ENCODE measurements at regions not wholly inside any gene's neighbourhood (a gene's known extent, or its start where the extent isn't known, plus 50 kb on each side); places are given as distances from the start of the nearest gene placed in this dataset.

DNA sequence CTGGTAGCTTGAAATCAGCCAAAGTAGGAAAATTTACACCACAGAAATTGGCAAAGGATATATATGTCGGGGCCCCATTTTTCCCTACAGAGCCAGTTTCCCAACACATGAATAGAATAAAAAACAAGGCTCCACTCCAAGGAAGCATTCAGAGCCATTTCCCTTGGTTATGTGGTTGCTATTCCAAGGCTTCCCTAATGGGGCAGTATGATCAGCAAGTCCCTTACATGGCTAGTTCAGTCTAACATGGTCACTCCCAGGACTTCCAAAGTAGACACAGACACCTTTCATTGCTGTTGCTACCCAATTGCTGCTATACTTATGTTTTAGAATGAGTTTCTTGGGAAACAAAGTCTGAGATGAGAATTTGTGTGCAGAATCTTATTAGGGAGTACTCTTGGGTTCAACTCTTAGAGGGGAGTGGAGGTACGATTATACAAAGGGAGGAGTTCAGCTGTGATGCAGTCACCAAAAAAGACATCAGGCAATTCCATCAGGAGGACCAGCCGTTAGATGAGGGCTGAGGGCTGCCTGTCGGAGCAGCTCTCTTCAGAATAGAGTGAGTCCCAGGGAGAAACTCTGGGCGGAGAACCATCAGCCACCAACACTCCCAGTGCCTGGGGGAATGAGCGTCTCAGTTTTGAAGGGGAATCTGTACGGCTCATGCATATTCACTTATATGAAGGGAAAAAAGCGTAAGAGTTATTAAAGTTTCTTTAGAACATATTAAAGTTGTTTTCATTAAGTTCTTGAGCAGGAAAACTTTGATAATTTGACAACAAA lies 92.9 kb downstream of the C21orf91 start:
- Histone ChIP-seq H3K9me3 (ENCODE audit: low read length) (no peaks in the 10 kb centered on the region), H3K4me1 (ENCODE audit: low read length) (no peaks in the 10 kb centered on the region), H2AFZ (ENCODE audit: low read length) (no peak overlapping the region), H3K36me3 (ENCODE audit: insufficient read depth, low read length) (no peaks in the 10 kb centered on the region), H3K9me2 (replicated peaks; ENCODE audit: insufficient read depth, low read length) (no peaks in the 10 kb centered on the region), H3K4me2 (ENCODE audit: low read depth, low read length, poor library complexity, severe bottlenecking) (no peak overlapping the region), H3K79me2 (ENCODE audit: low read length) (no peaks in the 10 kb centered on the region), H3K27ac (ENCODE audit: low read length) (no peak overlapping the region), H3K9ac (ENCODE audit: low read length) (no peak overlapping the region), H4K20me1 (ENCODE audit: insufficient read depth, low read depth, low read length) (no peaks in the 10 kb centered on the region), H3K27me3 (ENCODE audit: low read length) (no peaks in the 10 kb centered on the region), H3K4me3 (ENCODE audit: low read length) (no peak overlapping the region)
- DNase-seq: no peak

DNA sequence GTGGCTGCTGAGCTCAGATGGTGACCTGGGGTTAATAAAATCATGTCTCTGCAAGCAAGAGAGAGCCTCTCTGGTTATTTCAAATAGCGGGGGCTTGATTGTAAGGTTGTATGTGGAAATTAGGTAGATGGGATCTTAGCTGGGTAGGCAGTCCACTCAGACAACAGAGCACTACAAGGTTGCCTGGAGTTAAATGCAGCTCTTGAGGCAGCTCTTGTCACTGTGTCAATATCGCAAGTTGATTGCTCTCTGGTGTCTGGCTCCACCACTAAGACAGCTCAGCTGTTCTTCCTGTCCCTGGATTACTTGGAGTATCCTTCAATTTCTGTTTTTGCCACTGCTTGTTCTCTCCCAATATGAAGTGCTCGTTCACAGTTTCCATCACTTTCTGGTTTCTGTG lies 93.8 kb downstream of the C21orf91 start:
- Histone ChIP-seq H4K20me1 (ENCODE audit: insufficient read depth, low read depth, low read length) (no peaks in the 10 kb centered on the region), H3K4me3 (ENCODE audit: low read length) (no peak overlapping the region), H2AFZ (ENCODE audit: low read length) (no peak overlapping the region), H3K4me2 (ENCODE audit: low read depth, low read length, poor library complexity, severe bottlenecking) (no peak overlapping the region), H3K9me3 (ENCODE audit: low read length) (no peaks in the 10 kb centered on the region), H3K4me1 (ENCODE audit: low read length) (no peaks in the 10 kb centered on the region), H3K27me3 (ENCODE audit: low read length) (no peaks in the 10 kb centered on the region), H3K27ac (ENCODE audit: low read length) (no peak overlapping the region), H3K36me3 (ENCODE audit: insufficient read depth, low read length) (no peaks in the 10 kb centered on the region), H3K79me2 (ENCODE audit: low read length) (no peaks in the 10 kb centered on the region), H3K9ac (ENCODE audit: low read length) (no peak overlapping the region), H3K9me2 (replicated peaks; ENCODE audit: insufficient read depth, low read length) (no peaks in the 10 kb centered on the region)
- DNase-seq: no peak

DNA sequence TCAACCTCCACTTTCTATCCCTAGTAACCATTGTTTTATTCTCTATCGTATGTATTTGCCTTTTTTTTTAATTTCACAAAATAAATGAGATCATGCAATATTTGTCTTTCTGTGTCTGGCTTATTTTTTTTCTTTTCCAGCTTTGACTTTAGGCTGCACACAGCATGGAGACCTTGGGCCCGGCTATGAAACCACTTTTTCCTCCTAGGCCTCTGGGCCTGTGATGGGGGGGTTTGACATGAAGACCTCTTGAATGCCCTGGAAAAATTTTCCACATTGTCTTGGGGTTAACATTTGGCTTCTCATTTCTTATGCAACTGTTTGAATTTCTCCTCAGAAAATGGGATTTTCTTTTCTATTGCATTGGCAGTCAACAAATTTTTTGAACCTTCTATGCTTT lies 100.2 kb upstream of the BTG3 start:
- Histone ChIP-seq H3K4me1 (ENCODE audit: low read length) (no peaks in the 10 kb centered on the region), H3K4me2 (ENCODE audit: low read depth, low read length, poor library complexity, severe bottlenecking) (no peak overlapping the region), H2AFZ (ENCODE audit: low read length) (no peak overlapping the region), H3K36me3 (ENCODE audit: insufficient read depth, low read length) (no peaks in the 10 kb centered on the region), H3K9me3 (ENCODE audit: low read length) (no peaks in the 10 kb centered on the region), H3K27me3 (ENCODE audit: low read length) (no peaks in the 10 kb centered on the region), H3K4me3 (ENCODE audit: low read length) (no peak overlapping the region), H3K79me2 (ENCODE audit: low read length) (no peaks in the 10 kb centered on the region), H3K9ac (ENCODE audit: low read length) (no peak overlapping the region), H4K20me1 (ENCODE audit: insufficient read depth, low read depth, low read length) (no peaks in the 10 kb centered on the region), H3K9me2 (replicated peaks; ENCODE audit: insufficient read depth, low read length) (no peaks in the 10 kb centered on the region), H3K27ac (ENCODE audit: low read length) (no peak overlapping the region)
- no peak for DNase-seq

DNA sequence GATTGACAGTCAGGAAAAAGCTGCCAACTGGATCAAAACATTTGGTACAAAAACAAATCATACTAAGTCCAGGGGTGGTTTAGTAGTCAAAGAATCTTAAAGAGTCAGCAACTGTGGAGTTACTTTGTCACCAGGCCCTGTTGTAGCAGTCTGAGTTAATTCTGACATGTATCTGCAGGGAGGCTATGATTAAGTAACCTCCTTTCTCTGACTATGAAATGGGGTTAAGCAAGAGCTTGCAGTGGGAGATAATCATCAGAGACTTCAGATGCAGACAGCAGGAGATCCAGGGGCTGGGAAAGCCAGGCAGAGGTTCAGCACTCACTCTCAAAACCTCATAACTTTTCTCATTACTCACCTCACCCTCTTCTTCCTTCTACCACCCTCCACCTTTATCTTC lies 99.2 kb upstream of the BTG3 start:
- Histone ChIP-seq H3K4me1 (ENCODE audit: low read length) (no peaks in the 10 kb centered on the region), H3K9me3 (ENCODE audit: low read length) (no peaks in the 10 kb centered on the region), H3K36me3 (ENCODE audit: insufficient read depth, low read length) (no peaks in the 10 kb centered on the region), H4K20me1 (ENCODE audit: insufficient read depth, low read depth, low read length) (no peaks in the 10 kb centered on the region), H3K9ac (ENCODE audit: low read length) (no peak overlapping the region), H3K4me2 (ENCODE audit: low read depth, low read length, poor library complexity, severe bottlenecking) (no peak overlapping the region), H3K27ac (ENCODE audit: low read length) (no peak overlapping the region), H3K9me2 (replicated peaks; ENCODE audit: insufficient read depth, low read length) (no peaks in the 10 kb centered on the region), H3K79me2 (ENCODE audit: low read length) (no peaks in the 10 kb centered on the region), H3K4me3 (ENCODE audit: low read length) (no peak overlapping the region), H3K27me3 (ENCODE audit: low read length) (no peaks in the 10 kb centered on the region), H2AFZ (ENCODE audit: low read length) (no peak overlapping the region)
- no peak for DNase-seq

DNA sequence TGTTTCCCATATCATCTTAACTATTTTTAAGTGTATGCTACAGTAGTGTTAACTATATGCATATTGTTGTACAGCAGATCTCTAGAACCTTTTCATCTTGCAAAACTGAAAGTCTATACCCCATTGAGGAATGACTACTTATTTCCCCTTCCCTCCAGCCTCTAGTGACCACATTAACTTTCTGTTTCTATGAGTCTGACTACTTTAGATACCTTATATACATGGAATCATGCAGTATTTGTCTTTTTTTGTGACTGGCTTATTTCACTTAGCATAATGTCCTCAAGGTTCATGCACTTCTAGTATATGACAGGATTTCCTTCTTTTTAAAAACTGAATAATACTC lies 96.5 kb upstream of the BTG3 start:
- Histone ChIP-seq H3K79me2 (ENCODE audit: low read length) (no peaks in the 10 kb centered on the region), H3K27ac (ENCODE audit: low read length) (no peak overlapping the region), H3K9me2 (replicated peaks; ENCODE audit: insufficient read depth, low read length) (no peaks in the 10 kb centered on the region), H3K27me3 (ENCODE audit: low read length) (no peaks in the 10 kb centered on the region), H4K20me1 (ENCODE audit: insufficient read depth, low read depth, low read length) (no peaks in the 10 kb centered on the region), H3K9ac (ENCODE audit: low read length) (no peak overlapping the region), H3K9me3 (ENCODE audit: low read length) (no peaks in the 10 kb centered on the region), H3K4me1 (ENCODE audit: low read length) (no peaks in the 10 kb centered on the region), H3K4me3 (ENCODE audit: low read length) (no peak overlapping the region), H3K4me2 (ENCODE audit: low read depth, low read length, poor library complexity, severe bottlenecking) (no peak overlapping the region), H3K36me3 (ENCODE audit: insufficient read depth, low read length) (no peaks in the 10 kb centered on the region), H2AFZ (ENCODE audit: low read length) (no peak overlapping the region)
- no peak for DNase-seq

DNA sequence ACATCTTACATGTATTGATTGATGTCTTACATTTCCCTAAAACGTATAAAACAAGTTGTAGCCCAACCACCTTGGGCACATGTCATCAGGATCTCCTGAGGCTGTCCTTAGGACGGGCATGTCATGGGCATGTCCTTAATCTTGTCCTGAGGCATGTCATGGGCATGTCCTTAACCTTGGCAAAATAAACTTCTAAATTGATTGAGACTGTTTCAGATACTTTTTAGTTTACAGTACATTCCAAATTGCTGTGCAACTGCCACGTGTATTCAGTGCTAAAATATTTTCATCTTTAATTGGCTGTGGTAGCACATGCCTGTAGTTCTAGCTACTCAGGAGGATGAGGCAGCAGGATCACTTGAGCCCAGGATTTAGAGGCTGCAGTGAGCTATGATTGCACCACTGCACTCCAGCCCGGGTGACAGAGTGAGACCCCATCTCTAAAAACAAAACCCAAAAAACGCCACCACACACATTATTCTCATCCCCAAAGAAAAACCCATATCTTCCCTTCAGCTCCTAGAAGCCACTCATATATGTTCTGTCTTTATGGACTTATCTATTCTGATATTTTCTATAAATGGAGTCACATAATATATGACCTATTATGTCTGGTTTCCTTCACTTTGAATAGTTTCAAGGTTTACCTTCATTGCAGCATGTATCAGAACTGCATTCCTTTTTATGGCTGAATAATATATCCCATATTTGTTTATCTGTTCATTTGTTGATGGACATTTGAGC lies 96.0 kb upstream of the BTG3 start:
- no peaks in the 10 kb centered on the region for H3K4me1 ChIP-seq (ENCODE audit: low read length)
- no peak overlapping the region for H2AFZ ChIP-seq (ENCODE audit: low read length)
- H3K4me2 ChIP-seq (ENCODE audit: low read depth, low read length, poor library complexity, severe bottlenecking): no peak overlapping the region
- H3K79me2 ChIP-seq (ENCODE audit: low read length): no peaks in the 10 kb centered on the region
- H4K20me1 ChIP-seq (ENCODE audit: insufficient read depth, low read depth, low read length): no peaks in the 10 kb centered on the region
- no peak overlapping the region for H3K9ac ChIP-seq (ENCODE audit: low read length)
- H3K4me3 ChIP-seq (ENCODE audit: low read length): no peak overlapping the region
- no peaks in the 10 kb centered on the region for H3K9me2 ChIP-seq (replicated peaks; ENCODE audit: insufficient read depth, low read length)
- DNase-seq: no peak
- no peak overlapping the region for H3K27ac ChIP-seq (ENCODE audit: low read length)
- no peaks in the 10 kb centered on the region for H3K9me3 ChIP-seq (ENCODE audit: low read length)
- H3K36me3 ChIP-seq (ENCODE audit: insufficient read depth, low read length): no peaks in the 10 kb centered on the region
- no peaks in the 10 kb centered on the region for H3K27me3 ChIP-seq (ENCODE audit: low read length)

DNA sequence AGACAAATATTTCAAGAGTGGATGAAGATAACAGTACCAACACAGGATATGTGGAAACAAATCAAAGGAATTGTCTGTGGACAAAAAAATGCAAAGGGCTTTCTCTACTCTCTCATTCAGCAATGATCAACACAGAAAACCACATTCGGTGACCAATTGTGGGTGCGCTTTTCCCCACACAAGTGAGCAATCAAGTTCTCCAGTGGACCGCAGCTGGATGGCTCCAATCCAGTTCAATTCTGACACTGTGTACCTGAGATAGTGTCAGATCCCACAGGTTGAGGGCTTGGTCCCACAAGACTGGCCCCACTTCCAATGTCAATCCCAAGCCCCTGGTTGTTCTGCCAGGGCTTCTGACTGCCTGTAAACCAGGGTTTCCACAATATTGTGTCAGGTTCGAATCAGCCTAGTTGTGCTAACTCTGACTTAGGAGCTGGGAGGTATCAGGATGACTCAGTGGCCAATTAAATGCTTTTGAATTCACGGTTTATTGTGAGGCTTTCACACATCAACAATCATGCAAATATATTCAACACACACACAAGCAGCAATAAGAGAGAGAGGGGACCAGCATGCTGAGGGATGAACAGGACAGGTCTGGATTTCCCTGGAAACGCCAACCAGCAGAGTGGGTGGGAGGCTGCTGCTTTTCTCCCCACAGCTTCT lies 87.0 kb upstream of the BTG3 start:
- Histone ChIP-seq H3K36me3 (ENCODE audit: insufficient read depth, low read length) (no peaks in the 10 kb centered on the region), H3K79me2 (ENCODE audit: low read length) (no peaks in the 10 kb centered on the region), H3K4me2 (ENCODE audit: low read depth, low read length, poor library complexity, severe bottlenecking) (no peak overlapping the region), H3K27me3 (ENCODE audit: low read length) (no peaks in the 10 kb centered on the region), H3K4me3 (ENCODE audit: low read length) (no peak overlapping the region), H3K9me3 (ENCODE audit: low read length) (no peaks in the 10 kb centered on the region), H3K27ac (ENCODE audit: low read length) (no peak overlapping the region), H3K4me1 (ENCODE audit: low read length) (no peaks in the 10 kb centered on the region), H3K9ac (ENCODE audit: low read length) (no peak overlapping the region), H4K20me1 (ENCODE audit: insufficient read depth, low read depth, low read length) (no peaks in the 10 kb centered on the region), H2AFZ (ENCODE audit: low read length) (no peak overlapping the region), H3K9me2 (replicated peaks; ENCODE audit: insufficient read depth, low read length) (no peaks in the 10 kb centered on the region)
- no peak for DNase-seq

DNA sequence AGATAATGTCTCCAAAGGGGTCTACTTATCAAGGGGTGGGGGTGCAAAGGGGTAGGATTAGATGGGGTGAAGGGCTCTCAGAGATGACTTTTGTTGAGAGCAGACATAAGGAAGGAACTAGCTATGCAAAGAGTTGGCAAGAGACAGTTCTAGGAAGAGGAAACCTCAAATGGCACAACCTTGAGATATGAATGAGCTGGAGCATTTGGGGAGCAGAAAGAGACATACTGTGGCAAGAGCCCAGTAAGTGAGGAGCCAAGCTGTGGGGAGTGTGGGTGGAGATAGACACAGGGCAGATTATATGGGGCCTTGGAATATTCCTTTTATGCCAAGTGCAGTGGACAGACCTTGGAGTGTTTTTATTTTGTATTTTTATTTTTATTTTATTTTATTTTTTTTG lies 84.8 kb upstream of the BTG3 start:
- Histone ChIP-seq H3K9me3 (ENCODE audit: low read length) (no peaks in the 10 kb centered on the region), H3K9me2 (replicated peaks; ENCODE audit: insufficient read depth, low read length) (no peaks in the 10 kb centered on the region)
- no peak for DNase-seq

More for the DNA sequence above, 84.8 kb upstream of the BTG3 start:
- H3K27ac ChIP-seq (ENCODE audit: low read length): no peak overlapping the region
- no peak overlapping the region for H3K9ac ChIP-seq (ENCODE audit: low read length)
- no peak overlapping the region for H2AFZ ChIP-seq (ENCODE audit: low read length)
- no peaks in the 10 kb centered on the region for H3K4me1 ChIP-seq (ENCODE audit: low read length)
- H3K4me2 ChIP-seq (ENCODE audit: low read depth, low read length, poor library complexity, severe bottlenecking): no peak overlapping the region
- H4K20me1 ChIP-seq (ENCODE audit: insufficient read depth, low read depth, low read length): no peaks in the 10 kb centered on the region
- H3K4me3 ChIP-seq (ENCODE audit: low read length): no peak overlapping the region
- H3K36me3 ChIP-seq (ENCODE audit: insufficient read depth, low read length): no peaks in the 10 kb centered on the region
- no peaks in the 10 kb centered on the region for H3K27me3 ChIP-seq (ENCODE audit: low read length)
- no peaks in the 10 kb centered on the region for H3K79me2 ChIP-seq (ENCODE audit: low read length)

Measured in Karpas-422 (cell line).